ENCODE measurements at regions not wholly inside any gene's neighbourhood (a gene's known extent, or its start where the extent isn't known, plus 50 kb on each side); places are given as distances from the start of the nearest gene placed in this dataset.
"Not testable (repeated sequence)": the region's sequence is repeated elsewhere in the genome, so short reads cannot be mapped to it uniquely, and the experiment has no call there.

DNA sequence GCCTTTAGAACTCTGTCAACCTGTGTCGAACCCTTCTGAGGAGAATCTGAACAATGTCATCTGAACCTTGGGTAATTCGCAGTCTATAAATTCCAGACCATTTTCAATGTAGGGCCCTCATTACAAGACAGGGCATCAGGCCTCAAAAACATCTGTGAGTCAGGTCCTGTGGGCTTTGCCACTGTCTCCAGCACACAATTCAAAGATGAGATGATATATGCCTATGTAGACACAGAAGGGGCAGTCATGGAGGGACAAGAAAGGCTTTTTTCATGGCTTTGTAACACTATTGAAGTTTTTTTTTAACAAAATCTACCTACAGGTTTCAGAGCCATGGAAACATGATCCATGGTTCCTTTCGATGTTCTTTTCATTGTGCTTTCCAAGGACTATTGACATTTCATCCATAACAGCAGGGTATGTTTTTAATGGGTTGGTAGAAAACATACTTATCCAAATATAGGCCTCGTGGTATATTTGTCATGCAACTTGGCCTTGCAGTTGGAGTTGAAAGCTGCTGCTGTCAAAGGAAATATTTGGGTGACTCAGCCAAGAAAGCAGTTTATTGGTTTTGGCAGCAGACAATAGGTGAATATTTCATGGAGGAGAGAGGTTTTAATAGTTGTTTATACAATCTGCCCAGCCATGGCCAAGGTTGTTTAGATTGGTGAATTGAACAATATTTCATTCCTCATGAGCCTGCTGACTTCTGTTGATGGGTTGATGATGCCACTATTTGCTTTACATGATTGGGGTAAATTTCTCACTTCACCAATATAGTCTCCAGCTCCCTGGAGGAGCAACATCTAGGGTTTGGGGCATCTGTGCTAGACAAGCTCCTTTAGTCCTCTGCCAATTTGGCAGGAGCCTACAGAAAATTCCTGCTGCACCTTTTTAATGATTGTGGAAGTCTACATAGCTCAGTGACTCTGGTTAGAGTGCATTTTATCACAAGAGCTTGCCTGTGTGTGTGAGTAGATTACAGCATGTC is 158.4 kb upstream of the TMEM72 start:
- no peak for DNase-seq

DNA sequence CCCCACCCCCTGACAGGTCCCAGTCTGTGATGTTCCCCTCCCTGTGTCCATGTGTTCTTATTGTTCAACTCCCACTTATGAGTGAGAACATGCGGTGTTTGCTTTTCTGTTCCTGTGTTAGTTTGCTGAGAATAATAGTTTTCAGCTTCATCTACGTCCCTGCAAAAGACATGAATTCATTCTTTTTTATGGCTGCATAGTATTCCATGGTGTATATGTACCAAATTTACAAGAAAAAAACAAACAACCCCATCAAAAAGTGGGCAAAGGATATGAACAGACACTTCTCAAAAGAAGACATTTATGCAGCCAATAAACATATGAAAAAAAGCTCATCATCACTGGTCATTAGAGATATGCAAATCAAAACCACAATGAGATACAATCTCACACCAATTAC is 156.8 kb upstream of the TMEM72 start:
- DNase-seq: not testable (repeated sequence)

DNA sequence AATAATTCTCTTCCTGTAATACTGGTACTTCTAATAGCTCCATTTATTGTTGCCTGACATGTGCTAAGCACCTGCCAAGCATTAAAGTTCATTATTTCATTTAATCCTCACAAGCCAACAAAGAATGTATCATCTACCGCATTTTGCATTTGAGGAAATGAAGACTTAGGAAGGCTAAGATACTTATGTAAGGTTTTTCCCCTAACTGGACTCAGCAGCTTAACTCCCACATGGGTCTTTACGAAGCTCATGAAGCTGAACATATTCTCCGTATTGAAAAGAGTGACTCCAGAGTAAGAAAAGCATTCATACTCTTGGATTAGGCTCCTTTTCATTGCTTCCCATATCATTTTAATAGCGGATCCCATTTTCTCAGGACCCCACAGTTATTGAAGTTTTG is 155.7 kb upstream of the TMEM72 start:
- no peak for DNase-seq

DNA sequence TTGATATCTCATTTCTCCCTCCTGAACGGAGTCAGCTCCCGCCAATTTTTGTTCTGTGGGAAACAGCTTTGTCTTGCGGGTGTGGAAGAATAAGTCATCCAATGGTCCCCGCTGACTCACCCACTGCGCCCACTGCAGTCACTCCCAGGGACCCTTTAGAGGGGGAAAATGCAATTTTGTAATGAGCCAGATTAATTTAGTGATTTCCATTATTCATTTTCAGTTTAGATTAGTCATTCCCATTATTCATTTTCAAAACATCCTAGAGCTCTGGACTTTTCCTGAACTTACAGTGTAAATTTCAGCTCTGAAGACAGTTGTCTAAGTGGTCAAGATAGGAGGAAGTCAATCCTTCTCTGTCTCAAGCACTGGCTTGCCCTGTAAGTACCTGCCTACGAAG is 154.9 kb upstream of the TMEM72 start:
- no peak for DNase-seq

DNA sequence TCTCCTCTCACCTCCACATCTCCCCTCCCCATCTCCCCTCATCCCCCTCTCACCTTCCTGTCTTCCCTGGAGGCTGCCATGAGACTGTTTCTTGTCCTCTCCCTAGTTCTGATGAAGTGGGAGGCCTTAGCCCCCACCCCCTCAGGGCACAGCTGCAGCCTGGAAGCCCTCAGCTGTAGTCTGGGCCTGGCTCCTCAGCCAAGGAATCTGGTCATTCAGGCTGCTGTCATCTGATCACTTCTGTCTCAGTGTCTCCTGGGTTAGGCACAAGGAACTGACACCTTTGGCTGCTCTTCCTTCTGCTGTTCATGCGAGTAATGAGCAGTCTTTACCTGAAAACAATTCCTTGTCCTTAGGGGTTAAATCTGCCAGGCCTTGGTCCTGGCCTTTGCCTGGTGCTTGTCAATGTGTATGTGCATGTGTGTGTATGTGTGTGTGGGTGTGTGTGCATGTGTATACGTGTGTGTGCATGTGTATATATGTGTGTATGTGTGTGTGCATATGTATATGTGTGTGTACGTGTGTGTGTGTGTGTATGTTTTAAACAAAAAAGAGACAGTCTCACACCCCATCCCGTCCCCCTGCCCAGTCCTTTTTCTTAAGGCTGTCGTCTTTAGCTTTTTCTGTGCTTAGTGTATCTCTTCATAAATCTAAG is 153.5 kb upstream of the TMEM72 start:
- DNase-seq: no peak

DNA sequence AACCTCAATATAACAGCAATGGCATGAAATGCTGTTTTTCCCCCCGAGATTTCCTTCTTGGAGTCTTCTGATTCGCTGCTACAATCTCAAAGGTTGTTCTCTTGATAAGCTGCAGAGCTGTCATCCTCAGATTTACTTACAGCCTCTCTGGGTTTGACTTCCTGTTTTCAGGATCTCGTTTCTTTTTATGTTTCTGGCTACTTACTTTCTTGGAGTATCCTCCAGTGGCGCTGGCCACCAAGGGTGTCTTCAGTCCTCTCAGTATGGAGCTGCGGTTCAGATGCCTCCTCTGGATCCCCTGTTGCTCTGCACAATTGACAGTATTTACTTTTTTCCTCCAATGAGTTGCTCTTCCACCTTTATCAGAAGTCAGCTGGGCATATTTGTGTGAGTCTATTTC is 152.0 kb upstream of the TMEM72 start:
- no peak for DNase-seq

GRCh38 chr10:44760513-44760912 is 150.6 kb upstream of the TMEM72 start:
- DNase-seq: no peak

DNA sequence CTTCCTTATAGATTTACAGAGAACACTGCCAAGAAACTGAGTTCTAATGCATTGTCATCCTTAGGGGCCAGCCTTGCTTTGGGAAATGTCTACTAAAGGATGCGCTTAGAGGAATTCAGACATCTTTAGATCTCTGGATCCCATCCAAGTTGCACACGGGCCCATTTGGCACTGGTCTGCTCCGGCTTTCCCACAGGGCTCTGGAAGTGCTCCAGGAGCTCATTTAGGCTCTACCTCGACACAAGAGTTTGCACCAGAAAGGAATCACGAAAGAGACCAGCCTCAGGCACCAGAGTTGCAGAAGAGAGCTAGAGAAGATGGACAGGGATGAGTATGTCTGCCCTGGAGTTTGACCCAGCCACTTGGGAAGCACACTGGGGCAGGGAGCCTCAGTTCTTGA is 150.1 kb upstream of the TMEM72 start:
- DNase-seq: no peak

DNA sequence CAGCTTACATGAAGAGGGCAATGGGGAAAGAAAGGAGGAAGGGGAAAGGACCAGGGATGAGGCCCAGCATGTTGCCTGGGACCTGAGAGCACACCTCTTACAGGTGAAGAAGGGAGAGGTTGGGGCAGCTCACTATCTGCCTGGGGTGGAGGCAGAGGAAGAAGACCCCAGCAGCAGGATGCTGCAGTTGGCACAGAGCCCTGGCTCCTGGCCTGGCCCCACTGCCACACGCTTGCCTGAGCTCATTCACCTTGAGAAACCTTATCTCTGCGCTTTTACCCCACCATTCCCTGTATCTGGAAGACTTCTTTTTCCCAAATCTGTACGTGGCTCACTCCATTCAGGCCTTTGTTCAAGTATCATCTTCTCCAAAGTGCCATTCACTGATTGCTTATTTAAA is 147.8 kb upstream of the TMEM72 start:
- no peak for DNase-seq

DNA sequence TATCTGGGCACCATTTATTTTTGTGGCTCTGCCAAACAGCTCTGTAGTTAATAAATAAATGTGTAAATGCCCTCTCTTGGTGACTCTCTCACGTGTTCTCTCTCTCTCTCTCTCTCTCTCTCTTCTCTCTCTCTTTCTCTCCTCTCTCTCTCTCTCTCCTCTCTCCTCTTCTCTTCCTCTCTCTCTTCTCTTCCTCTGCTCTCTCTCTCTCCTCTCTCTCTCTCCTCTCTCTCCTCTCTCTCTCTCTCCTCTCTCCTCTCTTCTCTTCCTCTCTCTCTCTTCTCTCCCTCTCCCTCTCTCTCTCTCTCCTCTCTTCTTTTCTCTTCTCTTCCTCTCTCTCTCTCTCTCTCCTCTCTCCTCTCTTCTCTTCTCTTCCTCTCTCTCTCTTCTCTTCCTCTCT is 145.8 kb upstream of the TMEM72 start:
- DNase-seq: no peak

- no peak for DNase-seq
Observed at GRCh38 chr10:44766631-44767030, 144.5 kb upstream of the TMEM72 start.

DNA sequence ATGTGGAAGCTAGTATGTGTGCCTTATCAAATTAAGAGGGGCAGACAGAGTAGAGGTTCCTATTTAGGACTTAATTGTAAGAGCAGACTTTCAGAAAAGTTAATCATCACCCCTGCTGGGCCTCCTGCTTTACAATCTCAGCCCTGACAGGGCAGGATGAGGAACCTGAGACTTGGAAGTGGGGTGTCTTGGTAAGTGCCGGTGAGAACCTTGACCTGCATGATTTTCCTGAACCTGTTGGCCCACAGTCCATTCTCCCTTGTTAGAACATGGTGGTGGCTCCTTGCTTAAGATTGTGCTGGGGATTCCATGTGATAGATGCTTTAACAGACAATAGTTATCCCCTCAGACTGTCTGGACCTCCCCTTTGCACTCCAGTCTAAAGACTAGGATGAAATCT is 141.7 kb upstream of the TMEM72 start:
- no peak for DNase-seq

- no peak for DNase-seq
Observed at GRCh38 chr10:44771233-44771995, 139.7 kb upstream of the TMEM72 start.

DNA sequence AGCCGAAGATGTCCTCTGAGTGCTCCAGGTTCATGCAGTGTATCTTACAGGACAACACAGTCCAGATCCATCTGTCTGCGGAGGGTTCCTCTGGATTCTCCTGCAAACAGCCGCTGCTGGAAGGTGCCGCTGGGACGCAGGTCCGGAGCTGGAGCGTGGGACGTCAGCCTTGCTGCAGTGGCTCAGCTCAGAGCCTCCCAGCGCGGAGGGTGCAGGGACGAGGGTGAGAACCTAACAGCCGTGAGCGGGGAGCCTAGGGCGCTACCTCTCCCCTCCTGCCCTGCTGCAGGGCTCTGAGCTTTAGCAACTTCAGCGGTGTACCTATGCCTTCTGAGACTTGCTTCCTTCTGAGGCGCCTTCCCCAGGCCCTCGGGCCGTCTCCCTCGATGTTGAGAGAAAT is 137.6 kb upstream of the TMEM72 start:
- DNase-seq: no peak

- no peak for DNase-seq
Observed at GRCh38 chr10:44774676-44775401, 136.3 kb upstream of the TMEM72 start.

DNA sequence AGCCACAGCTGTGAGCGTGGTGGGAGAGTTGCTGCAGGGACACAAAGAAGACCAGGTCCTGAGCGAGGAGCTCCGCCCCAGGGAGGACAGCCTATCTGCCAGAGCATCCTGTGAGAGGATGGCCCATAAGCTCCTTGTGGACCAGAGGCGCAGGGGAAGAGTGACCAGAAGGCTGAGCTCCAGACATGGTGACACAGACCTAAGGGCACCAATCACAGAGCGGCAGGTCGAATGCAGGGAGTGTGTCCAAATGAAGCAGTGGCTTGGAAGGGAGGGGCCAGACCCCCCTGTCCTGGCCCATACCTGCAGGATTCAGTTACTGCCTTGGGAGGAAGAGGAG is 135.8 kb upstream of the TMEM72 start:
- DNase-seq: no peak

DNA sequence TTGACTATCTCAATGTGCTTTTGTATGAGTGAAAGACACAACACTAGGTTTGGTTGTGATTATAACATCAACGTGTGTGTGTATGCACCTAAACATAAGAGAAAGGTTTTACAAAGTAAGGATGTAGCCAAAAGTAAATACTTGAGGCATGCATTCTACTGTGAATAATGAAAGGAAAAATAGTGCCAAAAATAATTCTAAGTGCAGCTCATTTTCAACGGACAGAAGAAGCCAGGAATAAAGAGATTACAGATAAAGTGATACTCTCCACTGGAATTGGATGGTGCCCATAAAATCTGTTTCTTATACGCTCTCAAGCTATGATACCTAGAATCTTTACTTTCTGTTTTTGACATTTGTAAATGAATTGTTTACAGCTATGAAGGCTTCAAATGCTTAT is 135.0 kb upstream of the TMEM72 start:
- DNase-seq: no peak

DNA sequence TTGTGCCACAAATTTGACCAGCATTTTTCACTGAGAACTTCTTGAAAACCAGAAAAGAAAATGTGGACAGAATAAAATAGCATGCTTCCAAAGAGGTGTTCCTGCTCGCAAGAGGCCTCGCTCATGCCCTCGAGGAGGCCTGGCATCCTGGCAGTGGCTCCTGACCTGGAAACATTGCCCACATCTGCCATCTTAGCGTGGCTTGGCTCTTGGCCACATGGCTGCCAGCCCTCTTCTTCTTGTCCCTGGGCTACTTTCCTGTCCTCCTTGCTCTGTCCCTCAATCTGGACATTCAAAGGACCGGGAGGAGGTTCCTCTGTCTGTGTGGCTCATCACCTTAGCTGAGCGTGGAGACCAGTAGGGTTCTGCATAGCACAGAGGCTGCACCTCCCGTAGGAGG is 131.6 kb upstream of the TMEM72 start:
- peak; percentile 8 for DNase-seq

DNA sequence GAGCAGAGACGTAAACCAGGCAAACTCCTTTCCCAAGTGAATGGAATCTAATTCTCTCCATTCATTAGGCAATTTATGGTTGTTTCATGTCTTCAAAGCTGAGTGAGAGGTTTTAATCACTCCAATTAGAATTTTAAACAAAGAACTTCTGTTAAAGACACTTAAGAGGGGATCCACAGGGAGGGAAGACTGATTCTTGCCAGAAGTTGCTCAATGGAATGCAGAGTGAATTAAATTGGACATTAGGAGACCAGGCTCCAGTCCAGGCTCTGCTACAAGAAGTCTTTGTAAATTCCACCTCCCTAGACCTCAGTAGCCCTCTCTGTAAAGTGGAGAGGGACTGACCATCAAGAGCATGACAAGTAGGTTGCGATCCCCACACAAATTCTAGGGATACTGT is 130.7 kb upstream of the TMEM72 start:
- DNase-seq: peak; percentile 8

DNA sequence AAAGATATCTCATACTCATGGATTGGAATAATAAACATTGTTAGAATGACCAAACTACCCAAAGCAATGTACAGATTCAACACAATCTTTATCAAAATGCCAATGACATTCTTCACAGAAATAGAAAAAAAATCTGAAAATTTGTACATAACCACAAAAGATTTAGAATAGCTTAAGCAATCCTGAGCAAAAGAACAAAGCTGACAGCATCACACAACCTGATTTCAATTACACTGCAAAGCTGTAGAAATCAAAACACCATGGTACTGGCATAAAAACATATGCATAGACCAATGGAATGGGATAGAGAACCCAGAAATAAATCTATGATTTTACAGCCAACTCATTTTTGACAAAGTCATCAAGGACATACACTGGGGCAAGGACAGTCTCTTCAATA is 130.0 kb upstream of the TMEM72 start:
- no peak for DNase-seq

- DNase-seq: no peak
Observed at GRCh38 chr10:44786286-44786850, 124.8 kb upstream of the TMEM72 start.

GRCh38 chr10:44787480-44788075 is 123.6 kb upstream of the TMEM72 start:
- no peak for DNase-seq

Measured in midbrain (tissue), 1 donor.